ENCODE measurements at regions not wholly inside any gene's neighbourhood (a gene's known extent, or its start where the extent isn't known, plus 50 kb on each side); places are given as distances from the start of the nearest gene placed in this dataset.
"Not testable (repeated sequence)": the region's sequence is repeated elsewhere in the genome, so short reads cannot be mapped to it uniquely, and the experiment has no call there.

DNA sequence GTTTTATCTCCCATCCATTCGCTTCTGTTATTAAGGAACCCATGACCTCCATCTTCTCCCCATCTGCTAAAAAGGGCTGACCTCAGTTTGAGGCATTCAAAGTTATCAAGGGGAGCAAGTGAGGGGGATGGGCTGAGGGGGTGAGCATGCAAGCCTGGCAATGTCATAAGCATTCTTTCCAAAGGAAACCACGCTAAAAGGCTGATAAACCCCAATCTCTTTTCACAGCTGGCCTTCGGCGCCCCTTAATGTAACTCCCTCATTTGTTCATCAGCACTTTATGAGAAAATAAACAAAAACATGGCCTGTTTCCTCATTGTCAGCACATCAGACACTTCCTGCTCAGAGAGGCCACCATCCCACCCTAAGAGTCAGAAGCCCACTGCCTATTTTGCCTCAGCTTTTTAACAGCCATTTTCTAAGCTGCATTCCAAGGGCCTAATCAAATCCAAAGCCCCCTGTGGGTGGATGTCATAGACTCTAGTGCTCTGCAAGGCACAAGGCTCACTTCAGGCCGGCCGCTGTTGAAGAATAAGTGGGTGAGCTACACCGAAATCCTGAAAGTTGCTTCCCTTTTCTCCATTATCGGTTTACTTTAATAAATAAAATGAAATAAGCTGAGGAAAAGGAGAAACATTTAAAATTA, 92.0 kb upstream of the SRD5A3 start:
- no peak for DNase-seq

DNA sequence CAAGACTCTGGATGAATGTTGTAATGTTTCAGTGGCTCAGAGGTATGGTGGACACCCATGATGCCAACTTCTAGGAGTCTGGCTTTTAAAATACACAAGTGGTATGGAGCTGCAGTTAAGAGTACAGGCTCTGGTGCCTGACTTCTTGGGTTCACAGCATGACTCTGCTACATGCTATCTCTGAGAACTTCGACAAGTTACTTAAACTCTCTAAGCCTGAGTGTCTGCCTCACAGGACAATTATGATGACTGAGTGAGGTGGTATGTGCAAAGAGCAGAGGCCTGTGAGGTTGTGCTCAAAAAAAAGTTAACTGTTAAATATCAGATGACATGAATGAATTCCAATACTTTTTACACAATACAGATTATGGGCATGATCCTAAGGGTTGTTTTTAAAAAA, 90.9 kb upstream of the SRD5A3 start:
- DNase-seq = no peak

DNA sequence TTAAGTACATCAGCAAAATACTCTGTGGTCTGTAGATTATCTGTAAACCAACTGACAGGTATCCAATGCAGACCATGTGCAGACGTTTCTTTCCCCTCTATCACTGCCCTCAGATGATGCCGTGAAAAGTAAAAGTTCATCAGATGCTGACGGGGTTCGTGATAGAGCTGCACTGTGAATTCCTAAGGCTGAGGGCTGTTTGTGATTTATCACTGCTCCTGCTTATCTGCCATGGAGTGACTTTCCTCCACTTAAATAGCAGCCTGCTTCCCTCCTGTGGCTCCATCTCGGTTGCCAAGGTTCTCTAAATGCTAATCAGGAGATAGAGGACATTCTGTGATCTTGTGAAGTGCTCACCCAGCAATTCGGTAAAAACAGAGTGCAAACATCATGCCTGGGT, 89.3 kb upstream of the SRD5A3 start:
- no peak for DNase-seq

DNA sequence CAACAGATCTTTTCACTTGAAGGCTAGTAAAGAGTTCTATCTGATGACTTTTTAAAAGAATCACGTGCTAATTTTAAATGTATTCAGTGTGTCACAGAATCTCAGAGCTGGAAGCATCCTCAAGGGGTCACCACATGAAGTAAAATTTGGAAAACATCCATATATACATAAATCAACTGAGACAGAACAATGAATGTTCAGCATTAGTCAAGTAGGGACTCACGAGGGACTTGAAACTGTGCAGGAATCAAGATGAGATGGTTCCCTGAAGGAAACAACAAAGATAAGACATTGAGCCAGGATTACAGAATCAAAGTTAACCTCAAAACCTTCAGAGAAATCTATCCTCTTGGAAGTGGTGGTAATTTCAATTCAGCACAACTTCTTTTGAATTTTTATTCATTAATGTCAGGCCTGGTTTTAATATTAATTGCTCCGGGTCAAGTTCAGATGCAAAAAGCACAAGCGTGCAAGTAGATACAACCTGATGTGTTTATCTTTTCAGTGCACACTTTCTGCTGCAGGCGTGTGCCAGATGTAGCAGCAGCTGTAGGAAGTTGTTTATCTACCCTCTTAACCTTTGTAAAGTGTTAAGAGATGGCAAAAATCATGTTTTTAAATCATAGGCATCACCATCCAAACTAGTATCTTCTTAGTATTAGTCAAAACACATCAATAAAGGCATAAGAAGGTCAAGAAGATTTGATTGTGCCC, 87.7 kb upstream of the SRD5A3 start:
- no peak for DNase-seq

DNA sequence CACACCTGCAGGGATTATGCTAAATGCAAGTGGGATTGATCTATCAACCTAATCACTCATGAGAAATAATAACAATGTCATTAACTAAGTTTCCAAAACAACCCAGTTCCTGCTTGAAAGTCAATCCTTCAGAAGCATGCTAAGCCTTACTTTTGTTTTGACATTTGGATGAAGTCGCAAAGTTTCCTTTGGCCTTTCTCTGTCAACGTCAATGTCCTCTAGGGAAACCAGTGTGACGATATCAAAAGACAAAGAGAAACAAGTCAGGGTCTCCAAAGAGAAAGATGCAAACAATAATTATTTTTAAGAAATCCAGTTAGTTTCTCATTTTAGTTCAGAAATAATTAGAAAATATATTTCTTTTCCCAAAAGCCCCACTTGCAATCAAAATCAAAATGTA, 86.7 kb upstream of the SRD5A3 start:
- DNase-seq = no peak

DNA sequence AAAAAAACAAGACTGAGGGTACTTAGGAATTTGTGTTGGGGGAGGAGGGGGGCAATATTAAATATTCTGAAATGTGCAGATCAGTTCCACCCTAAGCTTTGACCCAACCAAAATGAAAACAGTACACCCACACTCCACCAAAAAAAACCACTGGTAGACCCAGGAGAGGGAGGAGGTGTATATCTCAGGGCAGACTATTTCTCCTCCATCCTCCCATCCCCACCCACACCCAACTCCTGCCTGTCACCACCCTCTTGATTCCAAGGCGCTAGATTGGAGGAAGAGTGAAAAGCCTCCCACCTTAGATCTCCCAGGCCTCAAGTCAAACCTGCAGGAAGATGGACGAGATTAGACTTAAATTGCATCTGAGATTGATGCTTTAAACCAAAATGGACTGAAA, 76.6 kb upstream of the SRD5A3 start:
- no peak for DNase-seq

DNA sequence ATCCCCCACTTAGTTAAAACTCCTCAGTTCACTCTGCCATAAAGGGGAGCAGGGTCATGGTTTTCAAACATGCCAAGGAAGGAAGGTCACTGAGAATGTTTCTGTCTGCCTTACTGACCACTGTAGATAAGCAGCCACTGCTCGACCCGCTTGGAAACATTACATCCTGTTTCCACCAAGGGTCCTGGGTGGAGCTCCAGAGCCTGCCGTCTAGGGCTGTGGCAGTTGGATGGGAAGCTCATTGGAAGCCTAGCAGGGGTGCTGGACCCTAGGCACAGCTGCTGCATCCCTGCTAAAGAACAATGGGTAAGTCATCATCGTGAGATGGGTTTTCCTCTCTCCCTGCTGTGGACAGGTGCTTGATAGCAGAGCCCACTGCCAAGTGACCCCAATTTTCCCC, 76.0 kb upstream of the SRD5A3 start:
- DNase-seq = no peak

DNA sequence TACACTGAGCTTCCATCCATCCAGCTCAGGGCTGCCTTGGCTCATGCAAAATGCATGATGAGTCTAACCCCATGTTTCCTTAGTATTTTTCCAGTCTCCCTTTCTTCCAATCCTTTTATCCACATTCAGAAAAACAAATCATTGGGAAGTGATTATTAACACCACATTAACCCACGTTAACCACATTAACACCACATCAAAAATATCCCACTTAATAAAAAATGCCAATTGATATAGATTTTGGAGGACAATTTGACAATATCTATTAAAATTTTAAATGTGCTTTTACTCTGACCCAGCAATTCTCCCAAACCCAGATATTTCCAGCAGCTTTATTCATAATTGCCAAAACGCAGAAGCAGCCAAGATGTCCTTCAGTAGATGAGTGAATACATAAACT, 75.6 kb upstream of the SRD5A3 start:
- DNase-seq = no peak

DNA sequence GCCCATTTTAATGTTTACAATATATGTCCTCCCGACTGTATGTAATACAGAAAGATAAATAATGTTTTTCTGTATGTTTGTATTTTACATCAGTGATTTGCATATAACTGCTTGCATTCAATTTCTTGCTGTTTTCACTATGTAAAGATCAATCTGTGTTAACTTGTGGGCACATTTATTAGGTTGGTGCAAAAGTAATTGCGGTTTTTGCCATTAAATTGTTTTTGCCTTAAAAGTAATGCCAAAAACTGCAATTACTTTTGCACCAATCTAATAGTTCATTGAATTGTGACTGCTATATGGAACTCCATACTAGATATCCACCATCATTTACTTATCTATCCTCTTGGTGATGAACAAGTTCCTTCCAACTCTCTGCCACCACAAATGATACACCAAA, 73.9 kb upstream of the SRD5A3 start:
- no peak for DNase-seq

DNA sequence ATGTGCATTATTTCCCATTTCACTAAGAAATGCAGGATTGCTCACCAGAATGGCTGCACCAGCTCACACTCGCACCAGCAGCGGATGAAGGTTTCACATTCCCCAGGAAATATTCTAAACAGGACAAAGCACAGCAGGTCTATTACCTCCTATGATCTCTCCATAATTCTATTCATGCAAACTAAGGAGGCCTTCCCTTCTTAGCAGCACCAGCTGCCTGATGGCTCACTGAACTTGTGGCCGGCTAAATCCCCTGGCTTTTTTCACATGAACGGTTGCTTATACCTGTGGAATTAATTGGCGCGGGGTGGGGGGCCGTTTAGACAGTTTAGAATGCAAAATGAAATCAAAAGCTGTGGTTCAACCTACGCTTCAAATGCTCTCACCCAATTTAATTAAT, 73.5 kb upstream of the SRD5A3 start:
- no peak for DNase-seq

DNA sequence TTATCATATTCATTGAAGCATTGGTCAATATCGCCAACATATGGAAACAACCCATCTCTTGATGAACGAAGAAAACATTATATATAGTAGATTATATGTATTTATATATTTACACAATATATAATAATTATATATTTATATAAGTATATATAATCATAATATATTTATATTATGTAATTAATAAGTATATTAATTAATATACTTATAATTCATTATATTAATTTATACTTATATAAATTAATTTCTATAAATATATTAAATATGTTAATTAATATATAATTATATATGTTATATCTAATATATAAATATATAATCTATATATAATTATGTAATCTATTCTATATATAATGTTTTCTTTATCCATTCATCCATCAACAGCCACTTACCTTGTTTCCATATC, 69.0 kb upstream of the SRD5A3 start:
- no peak for DNase-seq

DNA sequence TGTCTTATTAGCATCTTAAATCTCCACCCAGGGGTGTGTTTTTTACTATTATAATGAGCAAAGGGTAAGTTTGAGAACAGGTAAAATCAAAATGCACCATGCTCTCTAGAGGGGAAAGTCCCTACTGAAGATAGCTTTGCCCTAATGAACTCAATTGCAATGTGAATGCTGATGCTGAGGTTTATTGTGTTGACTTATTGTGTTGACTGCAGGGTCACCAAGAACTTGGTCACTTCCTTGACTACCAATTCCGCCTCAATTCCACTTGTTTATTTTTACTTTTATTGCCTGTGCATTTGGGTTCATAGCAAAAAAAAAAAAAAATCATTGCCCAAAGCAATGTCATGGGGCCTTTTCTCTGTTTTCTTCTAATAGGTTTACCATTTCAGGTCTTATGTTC, 67.7 kb upstream of the SRD5A3 start:
- DNase-seq = no peak

DNA sequence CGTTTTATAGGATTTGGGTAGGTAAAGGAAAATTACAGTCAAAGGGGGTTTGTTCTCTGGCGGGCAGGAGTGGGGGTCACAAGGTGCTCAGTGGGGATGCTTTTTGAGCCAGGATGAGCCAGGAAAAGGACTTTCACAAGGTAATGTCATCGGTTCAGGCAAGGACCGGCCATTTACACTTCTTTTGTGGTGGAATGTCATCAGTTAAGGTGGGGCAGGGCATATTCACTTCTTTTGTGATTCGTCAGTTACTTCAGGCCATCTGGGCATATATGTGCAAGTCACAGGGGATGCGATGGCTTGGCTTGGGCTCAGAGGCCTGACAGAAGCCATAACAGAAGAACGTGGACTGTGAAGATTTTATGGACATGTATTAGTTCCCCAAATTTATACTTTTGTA, 65.6 kb upstream of the SRD5A3 start:
- not testable (repeated sequence) for DNase-seq

DNA sequence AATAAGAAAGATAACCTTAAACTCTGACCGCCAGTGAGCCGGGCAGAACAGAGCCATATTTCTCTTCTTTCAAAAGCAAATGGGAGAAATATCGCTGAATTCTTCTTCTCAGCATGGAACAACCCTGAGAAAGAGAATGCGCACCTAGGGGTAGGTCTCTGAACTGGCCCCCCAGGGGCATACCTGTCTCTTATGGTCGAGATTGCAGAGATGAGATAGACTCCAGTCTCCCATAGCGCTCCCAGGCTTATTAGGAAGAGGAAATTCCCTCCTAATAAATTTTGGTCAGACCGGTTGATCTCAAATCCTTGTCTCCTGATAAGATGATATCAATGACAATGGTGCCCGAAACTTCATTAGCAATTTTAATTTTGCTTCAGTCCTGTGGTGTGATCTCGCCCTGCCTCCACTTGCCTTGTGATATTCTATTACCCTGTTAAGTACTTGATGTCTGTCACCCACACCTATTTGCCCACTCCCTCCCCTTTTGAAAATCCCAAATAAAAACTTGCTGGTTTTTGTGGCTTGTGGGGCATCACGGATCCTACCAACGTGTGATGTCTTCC, 64.8 kb upstream of the SRD5A3 start:
- DNase-seq = not testable (repeated sequence)

DNA sequence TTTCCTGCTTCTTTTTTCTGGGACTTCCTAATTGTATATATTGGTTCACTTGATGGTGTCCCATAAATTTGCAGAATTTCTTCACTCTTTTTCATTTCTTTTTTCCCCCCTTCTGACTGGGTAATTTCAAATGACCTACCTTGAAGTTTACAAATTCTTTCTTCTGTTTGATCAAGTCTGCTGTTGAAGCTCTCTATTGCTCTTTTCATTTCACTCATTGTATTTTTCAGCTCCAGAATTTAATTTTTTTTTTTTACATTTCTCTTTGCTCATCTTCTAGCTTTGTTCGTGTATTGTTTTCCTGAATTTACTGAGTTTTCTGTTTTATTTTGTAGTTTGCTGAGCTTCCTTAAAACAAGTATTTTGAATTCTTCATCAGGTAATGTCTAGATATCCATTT, 61.7 kb upstream of the SRD5A3 start:
- DNase-seq = no peak

DNA sequence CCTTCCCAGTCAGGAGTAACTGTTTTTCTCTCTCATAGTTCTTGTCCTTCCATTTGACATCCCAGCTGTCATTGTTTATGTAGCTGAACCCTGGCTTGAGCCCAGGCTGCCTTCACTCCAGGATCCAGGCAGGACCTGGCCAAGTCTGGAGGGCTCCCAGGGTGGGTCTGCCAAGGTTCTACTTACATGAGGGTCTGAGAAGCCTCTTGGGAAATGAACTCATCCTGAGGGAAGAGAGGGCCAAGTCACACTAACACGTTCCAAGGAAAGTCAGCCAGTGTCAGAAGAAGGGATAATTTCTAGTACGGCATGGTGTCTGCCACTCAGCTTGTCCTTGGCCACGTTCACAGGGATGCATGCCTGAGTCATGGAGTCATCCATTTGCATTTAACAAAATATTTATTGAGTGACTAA, 54.8 kb upstream of the SRD5A3 start:
- no peak for DNase-seq

DNA sequence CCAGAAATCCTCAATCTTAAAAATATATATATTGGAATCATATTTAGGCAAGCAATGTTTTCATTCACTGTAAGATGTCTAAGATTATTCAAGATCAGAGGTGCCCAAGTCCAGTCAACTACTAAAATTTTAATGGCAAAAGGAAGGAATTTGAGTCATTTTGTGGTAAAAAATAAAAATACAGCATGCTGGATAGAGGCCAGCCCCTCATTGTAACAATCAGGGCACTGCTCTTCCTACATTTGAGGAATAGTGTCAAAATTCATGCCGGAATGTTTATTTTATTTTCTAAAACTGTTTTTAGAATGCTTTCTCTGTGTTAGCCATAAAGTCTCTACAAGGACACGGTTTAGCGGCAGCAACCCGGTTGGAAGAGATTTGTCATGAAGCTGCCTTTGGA, 49.9 kb upstream of the SRD5A3 start:
- no peak for DNase-seq
